Adipocyte (in vitro differentiated cells): ENCODE measurements at regions not wholly inside any gene's neighbourhood (a gene's known extent, or its start where the extent isn't known, plus 50 kb on each side); places are given as distances from the start of the nearest gene placed in this dataset.
A peak's percentile ranks its signal among the peaks of the same experiment; 100 is the strongest.
"Not testable (repeated sequence)": the region's sequence is repeated elsewhere in the genome, so short reads cannot be mapped to it uniquely, and the experiment has no call there.

Experiments
- DNase-seq: peaks from one replicate; pipeline ENCODE4 v3.0.0-alpha.2; 2015; ENCODE audit warnings: low read depth
- H3K27me3 ChIP-seq: replicated peaks from 2 replicates; pipeline ENCODE4 v1.7.0; 2013; ENCODE audit warnings: mild to moderate bottlenecking, low read length, moderate library complexity; ENCODE audit not compliant: control insufficient read depth, insufficient read depth
- H3K36me3 ChIP-seq: 2 replicates; pipeline ENCODE4 v1.7.0; 2013; ENCODE audit warnings: low read length, mild to moderate bottlenecking, moderate library complexity; ENCODE audit not compliant: control insufficient read depth, insufficient read depth, severe bottlenecking
- H3K4me1 ChIP-seq: 2 replicates; pipeline ENCODE4 v1.7.0; 2013; ENCODE audit warnings: mild to moderate bottlenecking, low read length, moderate library complexity; ENCODE audit not compliant: control insufficient read depth, insufficient read depth
- H3K4me3 ChIP-seq: 2 replicates; pipeline ENCODE4 v1.7.0; 2013; ENCODE audit warnings: mild to moderate bottlenecking, low read length, moderate library complexity
- H3K9ac ChIP-seq: 2 replicates; pipeline ENCODE4 v1.7.0; 2013; ENCODE audit warnings: mild to moderate bottlenecking, low read length, moderate library complexity
- H3K9me3 ChIP-seq: 2 replicates; pipeline ENCODE4 v1.7.0; 2013; ENCODE audit warnings: mild to moderate bottlenecking, low read length, moderate library complexity; ENCODE audit not compliant: control insufficient read depth

GRCh38 chr3:522888-523287 is 326.3 kb downstream of the CHL1 start:
- DNase-seq: no peak
- Histone ChIP-seq H3K4me1 (no peaks in the 10 kb centered on the region), H3K9ac (no peak overlapping the region), H3K4me3 (no peak overlapping the region), H3K27me3 (no peaks in the 10 kb centered on the region), H3K36me3 (no peaks in the 10 kb centered on the region), H3K9me3 (no peaks in the 10 kb centered on the region)

- Histone ChIP-seq H3K36me3 (no peaks in the 10 kb centered on the region), H3K9ac (no peak overlapping the region), H3K9me3 (no peaks in the 10 kb centered on the region), H3K27me3 (no peaks in the 10 kb centered on the region), H3K4me3 (no peak overlapping the region), H3K4me1 (no peaks in the 10 kb centered on the region)
- no peak for DNase-seq
These were observed 328.9 kb downstream of the CHL1 start for GRCh38 chr3:525415-525814.

GRCh38 chr3:535566-536416 is 339.2 kb downstream of the CHL1 start:
- Histone ChIP-seq H3K4me3 (peak overlapping the region; percentile 69), H3K9ac (peak overlapping the region; percentile 57), H3K36me3 (no peaks in the 10 kb centered on the region), H3K27me3 (no peaks in the 10 kb centered on the region), H3K9me3 (peaks cover 2% of the 10 kb centered on the region), H3K4me1 (no peaks in the 10 kb centered on the region)
- DNase-seq: no peak

- Histone ChIP-seq H3K4me1 (no peaks in the 10 kb centered on the region), H3K27me3 (no peaks in the 10 kb centered on the region), H3K4me3 (peak overlapping the region; percentile 69), H3K36me3 (no peaks in the 10 kb centered on the region), H3K9ac (peak overlapping the region; percentile 57), H3K9me3 (peaks cover 2% of the 10 kb centered on the region)
- no peak for DNase-seq
These were observed 339.9 kb downstream of the CHL1 start for GRCh38 chr3:536417-536813.

GRCh38 chr3:541062-541801 is 344.7 kb downstream of the CHL1 start:
- Histone ChIP-seq H3K4me3 (no peak overlapping the region), H3K27me3 (peaks cover 2% of the 10 kb centered on the region), H3K36me3 (no peaks in the 10 kb centered on the region), H3K9ac (no peak overlapping the region), H3K9me3 (no peaks in the 10 kb centered on the region), H3K4me1 (no peaks in the 10 kb centered on the region)
- no peak for DNase-seq

GRCh38 chr3:542021-542420 is 345.5 kb downstream of the CHL1 start:
- DNase-seq: no peak
- no peaks in the 10 kb centered on the region for H3K4me1 ChIP-seq
- H3K27me3 ChIP-seq: peaks cover 2% of the 10 kb centered on the region
- H3K9me3 ChIP-seq: no peaks in the 10 kb centered on the region
- no peak overlapping the region for H3K9ac ChIP-seq
- H3K36me3 ChIP-seq: no peaks in the 10 kb centered on the region
- no peak overlapping the region for H3K4me3 ChIP-seq

GRCh38 chr3:549636-550035 is 353.1 kb downstream of the CHL1 start:
- Histone ChIP-seq H3K36me3 (no peaks in the 10 kb centered on the region), H3K27me3 (no peaks in the 10 kb centered on the region), H3K4me3 (no peak overlapping the region), H3K4me1 (no peaks in the 10 kb centered on the region), H3K9ac (no peak overlapping the region), H3K9me3 (no peaks in the 10 kb centered on the region)
- no peak for DNase-seq

- no peak for DNase-seq
- no peak overlapping the region for H3K9ac ChIP-seq
- no peaks in the 10 kb centered on the region for H3K27me3 ChIP-seq
- H3K4me1 ChIP-seq: no peaks in the 10 kb centered on the region
- no peak overlapping the region for H3K4me3 ChIP-seq
- no peaks in the 10 kb centered on the region for H3K9me3 ChIP-seq
- H3K36me3 ChIP-seq: no peaks in the 10 kb centered on the region
These were observed 353.9 kb downstream of the CHL1 start for GRCh38 chr3:550471-550870.

- no peaks in the 10 kb centered on the region for H3K36me3 ChIP-seq
- no peak overlapping the region for H3K9ac ChIP-seq
- no peaks in the 10 kb centered on the region for H3K4me1 ChIP-seq
- DNase-seq: no peak
- H3K9me3 ChIP-seq: no peaks in the 10 kb centered on the region
- no peak overlapping the region for H3K4me3 ChIP-seq
- no peaks in the 10 kb centered on the region for H3K27me3 ChIP-seq
These were observed 361.4 kb downstream of the CHL1 start for GRCh38 chr3:557972-558371.

GRCh38 chr3:567488-568185 is 371.1 kb downstream of the CHL1 start:
- no peaks in the 10 kb centered on the region for H3K27me3 ChIP-seq
- no peak for DNase-seq
- no peak overlapping the region for H3K9ac ChIP-seq
- H3K9me3 ChIP-seq: no peaks in the 10 kb centered on the region
- no peaks in the 10 kb centered on the region for H3K36me3 ChIP-seq
- no peaks in the 10 kb centered on the region for H3K4me1 ChIP-seq
- H3K4me3 ChIP-seq: no peak overlapping the region

GRCh38 chr3:579529-579928 is 383.0 kb downstream of the CHL1 start:
- H3K4me3 ChIP-seq, H3K4me1 ChIP-seq, H3K27me3 ChIP-seq, H3K9ac ChIP-seq, H3K36me3 ChIP-seq, H3K9me3 ChIP-seq, DNase-seq: not testable (repeated sequence)
